ENCODE measurements at regions not wholly inside any gene's neighbourhood (a gene's known extent, or its start where the extent isn't known, plus 50 kb on each side); places are given as distances from the start of the nearest gene placed in this dataset.

DNA sequence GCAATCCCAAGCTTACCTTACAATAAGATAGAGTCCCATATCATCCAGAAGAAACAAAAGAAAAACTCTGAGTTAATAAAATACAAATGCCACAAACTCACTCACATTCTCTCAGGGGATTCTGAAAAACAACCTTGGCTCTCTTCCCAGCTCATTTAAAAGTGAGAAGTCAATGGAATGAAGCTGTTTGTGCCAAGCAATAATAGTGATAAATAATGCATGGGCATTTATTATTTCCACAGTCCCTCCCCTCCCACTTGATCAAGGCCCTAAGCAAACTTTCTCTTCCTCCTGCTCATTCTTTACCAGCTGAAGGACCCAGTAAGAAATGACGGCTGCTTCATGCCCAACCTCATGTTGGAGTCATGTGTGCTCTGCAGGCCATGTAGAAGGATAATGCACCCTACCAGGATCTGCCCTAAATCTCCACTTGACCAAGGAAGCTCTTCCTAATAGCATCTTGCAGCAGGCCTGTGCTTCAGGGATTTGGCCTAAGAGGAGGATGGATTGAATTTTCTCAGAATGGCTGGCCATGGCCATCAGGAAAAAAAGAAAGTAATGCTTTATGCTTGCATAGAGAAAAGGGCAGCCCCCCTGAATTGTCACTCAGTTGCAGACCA, 451.3 kb downstream of the GPAM start:
- Mint-ChIP-seq H3K4me1 (no peaks in the 10 kb centered on the region), H3K36me3 (ENCODE audit: low read depth) (no peaks in the 10 kb centered on the region), H3K4me3 (no peak overlapping the region), H3K27me3 (ENCODE audit: insufficient read depth, low read depth, poor library complexity) (peaks cover 3% of the 10 kb centered on the region), H3K9me3 (no peaks in the 10 kb centered on the region), H3K27ac (no peak overlapping the region)
- no peak overlapping the region for H3K4me3 ChIP-seq
- H3K9me2 ChIP-seq (ENCODE audit: insufficient read depth): peaks cover 5% of the 10 kb centered on the region; the same call in 1 of the 2 replicates
- no peaks in the 10 kb centered on the region for H3K79me2 ChIP-seq (replicated peaks; ENCODE audit: insufficient read depth)
- TF ChIP-seq, protein P1, sequence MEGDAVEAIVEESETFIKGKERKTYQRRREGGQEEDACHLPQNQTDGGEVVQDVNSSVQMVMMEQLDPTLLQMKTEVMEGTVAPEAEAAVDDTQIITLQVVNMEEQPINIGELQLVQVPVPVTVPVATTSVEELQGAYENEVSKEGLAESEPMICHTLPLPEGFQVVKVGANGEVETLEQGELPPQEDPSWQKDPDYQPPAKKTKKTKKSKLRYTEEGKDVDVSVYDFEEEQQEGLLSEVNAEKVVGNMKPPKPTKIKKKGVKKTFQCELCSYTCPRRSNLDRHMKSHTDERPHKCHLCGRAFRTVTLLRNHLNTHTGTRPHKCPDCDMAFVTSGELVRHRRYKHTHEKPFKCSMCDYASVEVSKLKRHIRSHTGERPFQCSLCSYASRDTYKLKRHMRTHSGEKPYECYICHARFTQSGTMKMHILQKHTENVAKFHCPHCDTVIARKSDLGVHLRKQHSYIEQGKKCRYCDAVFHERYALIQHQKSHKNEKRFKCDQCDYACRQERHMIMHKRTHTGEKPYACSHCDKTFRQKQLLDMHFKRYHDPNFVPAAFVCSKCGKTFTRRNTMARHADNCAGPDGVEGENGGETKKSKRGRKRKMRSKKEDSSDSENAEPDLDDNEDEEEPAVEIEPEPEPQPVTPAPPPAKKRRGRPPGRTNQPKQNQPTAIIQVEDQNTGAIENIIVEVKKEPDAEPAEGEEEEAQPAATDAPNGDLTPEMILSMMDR (conservative IDR thresholded peaks at IDR 0.05; ENCODE audit: low read depth in 2 of 2): no peak
- no peak for TF ChIP-seq NANOG (IDR thresholded peaks at IDR 0.05; ENCODE audit: borderline replicate concordance)
- TF ChIP-seq EZH2phosphoT487 (IDR thresholded peaks at IDR 0.05; ENCODE audit: unreplicated experiment): no peak
- no peak for TF ChIP-seq CREB1 (CRISPR knock-in tag; IDR thresholded peaks at IDR 0.05; ENCODE audit: low read depth)
- no peak for TF ChIP-seq JUNB (IDR thresholded peaks at IDR 0.05; ENCODE audit: unreplicated experiment)
- TF ChIP-seq EZH2 (IDR thresholded peaks at IDR 0.05; ENCODE audit: low read depth, unreplicated experiment): no peak
- no peak for TF ChIP-seq POLR2AphosphoS5 (IDR thresholded peaks at IDR 0.05; ENCODE audit: low read depth)
- TF ChIP-seq, protein P2, sequence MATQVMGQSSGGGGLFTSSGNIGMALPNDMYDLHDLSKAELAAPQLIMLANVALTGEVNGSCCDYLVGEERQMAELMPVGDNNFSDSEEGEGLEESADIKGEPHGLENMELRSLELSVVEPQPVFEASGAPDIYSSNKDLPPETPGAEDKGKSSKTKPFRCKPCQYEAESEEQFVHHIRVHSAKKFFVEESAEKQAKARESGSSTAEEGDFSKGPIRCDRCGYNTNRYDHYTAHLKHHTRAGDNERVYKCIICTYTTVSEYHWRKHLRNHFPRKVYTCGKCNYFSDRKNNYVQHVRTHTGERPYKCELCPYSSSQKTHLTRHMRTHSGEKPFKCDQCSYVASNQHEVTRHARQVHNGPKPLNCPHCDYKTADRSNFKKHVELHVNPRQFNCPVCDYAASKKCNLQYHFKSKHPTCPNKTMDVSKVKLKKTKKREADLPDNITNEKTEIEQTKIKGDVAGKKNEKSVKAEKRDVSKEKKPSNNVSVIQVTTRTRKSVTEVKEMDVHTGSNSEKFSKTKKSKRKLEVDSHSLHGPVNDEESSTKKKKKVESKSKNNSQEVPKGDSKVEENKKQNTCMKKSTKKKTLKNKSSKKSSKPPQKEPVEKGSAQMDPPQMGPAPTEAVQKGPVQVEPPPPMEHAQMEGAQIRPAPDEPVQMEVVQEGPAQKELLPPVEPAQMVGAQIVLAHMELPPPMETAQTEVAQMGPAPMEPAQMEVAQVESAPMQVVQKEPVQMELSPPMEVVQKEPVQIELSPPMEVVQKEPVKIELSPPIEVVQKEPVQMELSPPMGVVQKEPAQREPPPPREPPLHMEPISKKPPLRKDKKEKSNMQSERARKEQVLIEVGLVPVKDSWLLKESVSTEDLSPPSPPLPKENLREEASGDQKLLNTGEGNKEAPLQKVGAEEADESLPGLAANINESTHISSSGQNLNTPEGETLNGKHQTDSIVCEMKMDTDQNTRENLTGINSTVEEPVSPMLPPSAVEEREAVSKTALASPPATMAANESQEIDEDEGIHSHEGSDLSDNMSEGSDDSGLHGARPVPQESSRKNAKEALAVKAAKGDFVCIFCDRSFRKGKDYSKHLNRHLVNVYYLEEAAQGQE (IDR thresholded peaks at IDR 0.05; ENCODE audit: unreplicated experiment): no peak
- TF ChIP-seq ZNF331 (CRISPR knock-in tag; IDR thresholded peaks at IDR 0.05; ENCODE audit: low read depth): no peak
- TF ChIP-seq, protein P3, sequence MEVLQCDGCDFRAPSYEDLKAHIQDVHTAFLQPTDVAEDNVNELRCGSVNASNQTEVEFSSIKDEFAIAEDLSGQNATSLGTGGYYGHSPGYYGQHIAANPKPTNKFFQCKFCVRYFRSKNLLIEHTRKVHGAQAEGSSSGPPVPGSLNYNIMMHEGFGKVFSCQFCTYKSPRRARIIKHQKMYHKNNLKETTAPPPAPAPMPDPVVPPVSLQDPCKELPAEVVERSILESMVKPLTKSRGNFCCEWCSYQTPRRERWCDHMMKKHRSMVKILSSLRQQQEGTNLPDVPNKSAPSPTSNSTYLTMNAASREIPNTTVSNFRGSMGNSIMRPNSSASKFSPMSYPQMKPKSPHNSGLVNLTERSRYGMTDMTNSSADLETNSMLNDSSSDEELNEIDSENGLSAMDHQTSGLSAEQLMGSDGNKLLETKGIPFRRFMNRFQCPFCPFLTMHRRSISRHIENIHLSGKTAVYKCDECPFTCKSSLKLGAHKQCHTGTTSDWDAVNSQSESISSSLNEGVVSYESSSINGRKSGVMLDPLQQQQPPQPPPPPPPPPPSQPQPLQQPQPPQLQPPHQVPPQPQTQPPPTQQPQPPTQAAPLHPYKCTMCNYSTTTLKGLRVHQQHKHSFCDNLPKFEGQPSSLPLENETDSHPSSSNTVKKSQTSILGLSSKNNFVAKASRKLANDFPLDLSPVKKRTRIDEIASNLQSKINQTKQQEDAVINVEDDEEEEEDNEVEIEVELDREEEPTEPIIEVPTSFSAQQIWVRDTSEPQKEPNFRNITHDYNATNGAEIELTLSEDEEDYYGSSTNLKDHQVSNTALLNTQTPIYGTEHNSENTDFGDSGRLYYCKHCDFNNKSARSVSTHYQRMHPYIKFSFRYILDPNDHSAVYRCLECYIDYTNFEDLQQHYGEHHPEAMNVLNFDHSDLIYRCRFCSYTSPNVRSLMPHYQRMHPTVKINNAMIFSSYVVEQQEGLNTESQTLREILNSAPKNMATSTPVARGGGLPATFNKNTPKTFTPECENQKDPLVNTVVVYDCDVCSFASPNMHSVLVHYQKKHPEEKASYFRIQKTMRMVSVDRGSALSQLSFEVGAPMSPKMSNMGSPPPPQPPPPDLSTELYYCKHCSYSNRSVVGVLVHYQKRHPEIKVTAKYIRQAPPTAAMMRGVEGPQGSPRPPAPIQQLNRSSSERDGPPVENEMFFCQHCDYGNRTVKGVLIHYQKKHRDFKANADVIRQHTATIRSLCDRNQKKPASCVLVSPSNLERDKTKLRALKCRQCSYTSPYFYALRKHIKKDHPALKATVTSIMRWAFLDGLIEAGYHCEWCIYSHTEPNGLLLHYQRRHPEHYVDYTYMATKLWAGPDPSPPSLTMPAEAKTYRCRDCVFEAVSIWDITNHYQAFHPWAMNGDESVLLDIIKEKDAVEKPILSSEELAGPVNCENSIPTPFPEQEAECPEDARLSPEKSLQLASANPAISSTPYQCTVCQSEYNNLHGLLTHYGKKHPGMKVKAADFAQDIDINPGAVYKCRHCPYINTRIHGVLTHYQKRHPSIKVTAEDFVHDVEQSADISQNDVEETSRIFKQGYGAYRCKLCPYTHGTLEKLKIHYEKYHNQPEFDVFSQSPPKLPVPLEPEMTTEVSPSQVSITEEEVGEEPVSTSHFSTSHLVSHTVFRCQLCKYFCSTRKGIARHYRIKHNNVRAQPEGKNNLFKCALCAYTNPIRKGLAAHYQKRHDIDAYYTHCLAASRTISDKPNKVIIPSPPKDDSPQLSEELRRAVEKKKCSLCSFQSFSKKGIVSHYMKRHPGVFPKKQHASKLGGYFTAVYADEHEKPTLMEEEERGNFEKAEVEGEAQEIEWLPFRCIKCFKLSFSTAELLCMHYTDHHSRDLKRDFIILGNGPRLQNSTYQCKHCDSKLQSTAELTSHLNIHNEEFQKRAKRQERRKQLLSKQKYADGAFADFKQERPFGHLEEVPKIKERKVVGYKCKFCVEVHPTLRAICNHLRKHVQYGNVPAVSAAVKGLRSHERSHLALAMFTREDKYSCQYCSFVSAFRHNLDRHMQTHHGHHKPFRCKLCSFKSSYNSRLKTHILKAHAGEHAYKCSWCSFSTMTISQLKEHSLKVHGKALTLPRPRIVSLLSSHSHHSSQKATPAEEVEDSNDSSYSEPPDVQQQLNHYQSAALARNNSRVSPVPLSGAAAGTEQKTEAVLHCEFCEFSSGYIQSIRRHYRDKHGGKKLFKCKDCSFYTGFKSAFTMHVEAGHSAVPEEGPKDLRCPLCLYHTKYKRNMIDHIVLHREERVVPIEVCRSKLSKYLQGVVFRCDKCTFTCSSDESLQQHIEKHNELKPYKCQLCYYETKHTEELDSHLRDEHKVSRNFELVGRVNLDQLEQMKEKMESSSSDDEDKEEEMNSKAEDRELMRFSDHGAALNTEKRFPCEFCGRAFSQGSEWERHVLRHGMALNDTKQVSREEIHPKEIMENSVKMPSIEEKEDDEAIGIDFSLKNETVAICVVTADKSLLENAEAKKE (CRISPR knock-in tag; IDR thresholded peaks at IDR 0.05): no peak
- TF ChIP-seq STAT1 (IDR thresholded peaks at IDR 0.05; ENCODE audit: unreplicated experiment): no peak
- TF ChIP-seq, protein P4, sequence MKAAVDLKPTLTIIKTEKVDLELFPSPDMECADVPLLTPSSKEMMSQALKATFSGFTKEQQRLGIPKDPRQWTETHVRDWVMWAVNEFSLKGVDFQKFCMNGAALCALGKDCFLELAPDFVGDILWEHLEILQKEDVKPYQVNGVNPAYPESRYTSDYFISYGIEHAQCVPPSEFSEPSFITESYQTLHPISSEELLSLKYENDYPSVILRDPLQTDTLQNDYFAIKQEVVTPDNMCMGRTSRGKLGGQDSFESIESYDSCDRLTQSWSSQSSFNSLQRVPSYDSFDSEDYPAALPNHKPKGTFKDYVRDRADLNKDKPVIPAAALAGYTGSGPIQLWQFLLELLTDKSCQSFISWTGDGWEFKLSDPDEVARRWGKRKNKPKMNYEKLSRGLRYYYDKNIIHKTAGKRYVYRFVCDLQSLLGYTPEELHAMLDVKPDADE (IDR thresholded peaks at IDR 0.05): no peak
- no peak for TF ChIP-seq ZNF114 (CRISPR knock-in tag; IDR thresholded peaks at IDR 0.05)
- no peaks in the 10 kb centered on the region for H3F3A ChIP-seq (replicated peaks; ENCODE audit: low read depth)
- H3K4me2 ChIP-seq: no peak overlapping the region
- H4K20me1 ChIP-seq (replicated peaks; ENCODE audit: insufficient read depth): no peaks in the 10 kb centered on the region
- no peak overlapping the region for H3K27ac ChIP-seq (ENCODE audit: low read depth)
- no peaks in the 10 kb centered on the region for H3K4me1 ChIP-seq (ENCODE audit: insufficient read depth)
- H2AFZ ChIP-seq: no peak overlapping the region
- no peaks in the 10 kb centered on the region for H3K27me3 ChIP-seq (ENCODE audit: insufficient read depth)
- ATAC-seq: no peak
- no peaks in the 10 kb centered on the region for H3K36me3 ChIP-seq (ENCODE audit: insufficient read depth)
- DNase-seq (ENCODE audit: low spot score): no peak
